ENCODE measurements at regions not wholly inside any gene's neighbourhood (a gene's known extent, or its start where the extent isn't known, plus 50 kb on each side); places are given as distances from the start of the nearest gene placed in this dataset.
A peak's percentile ranks its signal among the peaks of the same experiment; 100 is the strongest.

- FAIRE-seq (no peak), ATAC-seq (peak; percentile 57), DNase-seq (ENCODE audit: extremely low read depth in 1 of 4, low spot score in 3 of 4) (no peak)
- H3K4me3 ChIP-seq = no peak overlapping the region
- in situ Hi-C loops (cut with MboI) (no loop called here), intact Hi-C loops (cut with micrococcal nuclease) (loop anchor here (10.0 kb wide), 1 partner anchor 216 kb away; no protein-coding TSS in a partner anchor)
- no peaks in the 10 kb centered on the region; the same call in 2 of the 3 replicates for H3K36me3 ChIP-seq (ENCODE audit: control insufficient read depth, insufficient read depth, low read length)
- H3K27me3 ChIP-seq (ENCODE audit: control insufficient read depth in 2 of 2, insufficient read depth in 2 of 2, low read length in 2 of 2) = no peaks in the 10 kb centered on the region
- no peak overlapping the region; a peak in 1 of 4 replicates for H3K9ac ChIP-seq (ENCODE audit: insufficient read depth in 1 of 2, low read depth in 2 of 2, low read length in 2 of 2)
- CTCF ChIA-PET (ENCODE audit: low intra/inter-chr PET ratio) = no interaction called here
- no peak overlapping the region; the same call in 2 of the 3 replicates for H3K27ac ChIP-seq (ENCODE audit: extremely low read depth, low read depth, low read length)
- POLR2A ChIA-PET = interaction anchor here (0.6 to 1.9 kb wide), 5 partner anchors 19 to 122 kb away, joined by 3 to 9 read pairs (median 5); no protein-coding TSS in a partner anchor
- BruUV-seq (replicated peaks) = TSS peak; percentile 24
- H3K9me3 ChIP-seq (replicated peaks; ENCODE audit: control insufficient read depth, insufficient read depth, low read depth, low read length) = no peaks in the 10 kb centered on the region
- peak overlapping the region; percentile 44; the same call in 1 of the 2 replicates for H3K4me2 ChIP-seq (ENCODE audit: insufficient read depth, low read length)
- H3K4me1 ChIP-seq (replicated peaks in 1 of 2; ENCODE audit: control insufficient read depth in 2 of 2, insufficient read depth in 2 of 2, low read length in 2 of 2) = peaks cover 16 to 37% of the 10 kb centered on the region in 2 experiments; a peak in 4 of 5 replicates
- H3K79me2 ChIP-seq (ENCODE audit: control insufficient read depth, insufficient read depth, low read length) = peaks cover 12% of the 10 kb centered on the region; the same call in 2 of the 3 replicates
- 28% methylated on average over 4 of the region's 6 CpGs for WGBS (ENCODE audit: insufficient coverage, low coverage, missing lambda C conversion rate)
- peaks cover 3% of the 10 kb centered on the region for H3K9me1 ChIP-seq (ENCODE audit: control insufficient read depth, insufficient read depth, low read length)
- peaks cover 5% of the 10 kb centered on the region; the same call in 1 of the 2 replicates for H4K20me1 ChIP-seq (replicated peaks; ENCODE audit: control insufficient read depth, insufficient read depth, low read length)
- peak overlapping the region; percentile 30; the same call in 1 of the 2 replicates for H2AFZ ChIP-seq (ENCODE audit: low read depth, low read length)
- TF ChIP-seq ZSCAN32 (CRISPR knock-in tag; IDR thresholded peaks at IDR 0.05) (no peak), PHF20 (IDR thresholded peaks at IDR 0.05; ENCODE audit: partially characterized antibody) (no peak), MTA3 (IDR thresholded peaks at IDR 0.05; ENCODE audit: borderline replicate concordance) (no peak), ZNF146 (CRISPR knock-in tag; IDR thresholded peaks at IDR 0.05; ENCODE audit: unreplicated experiment) (no peak), TEAD4 (IDR thresholded peaks at IDR 0.05; ENCODE audit: low read length) (no peak), TEAD4 (CRISPR knock-in tag; IDR thresholded peaks at IDR 0.05; ENCODE audit: borderline replicate concordance) (no peak), IFI16 (CRISPR knock-in tag; IDR thresholded peaks at IDR 0.05) (no peak), HNRNPK (IDR thresholded peaks at IDR 0.05; ENCODE audit: low read depth, low read length, poor library complexity, severe bottlenecking) (no peak), NR2F6 (CRISPR knock-in tag; IDR thresholded peaks at IDR 0.05) (no peak), MAFF (IDR thresholded peaks at IDR 0.05; ENCODE audit: low read length) (no peak), ZNF639 (CRISPR knock-in tag; conservative IDR thresholded peaks at IDR 0.05 in 1 of 2, IDR thresholded peaks at IDR 0.05 in 1 of 2) (no peak), E4F1 (CRISPR knock-in tag; IDR thresholded peaks at IDR 0.05; ENCODE audit: borderline replicate concordance) (no peak), POLR2B (IDR thresholded peaks at IDR 0.05; ENCODE audit: low read depth, partially characterized antibody) (peak; percentile 22), ATF3 (IDR thresholded peaks at IDR 0.05) (peak; percentile 48; the same call in 1 of the 2 replicates), ATF3 (CRISPR knock-in tag; conservative IDR thresholded peaks at IDR 0.05) (no peak), ZNF76 (CRISPR knock-in tag; IDR thresholded peaks at IDR 0.05; ENCODE audit: borderline replicate concordance) (no peak)
Measured at GRCh38 chr17:6919158-6919557, 76.7 kb upstream of the ALOX12 start.

All from K562 (cell line).